Transverse colon (tissue), 4 donors: ENCODE measurements at regions not wholly inside any gene's neighbourhood (a gene's known extent, or its start where the extent isn't known, plus 50 kb on each side); places are given as distances from the start of the nearest gene placed in this dataset.

Experiments used
- DNase-seq: peaks from one replicate; pipeline ENCODE4 v3.0.0-alpha.2; 2019
- H3K27ac ChIP-seq, 4 donors: fragments of 200-600 bp; sonication (generic); 2 replicates each; pipeline ENCODE4 v1.5.1; 2016 to 2018; ENCODE audit warnings: inconsistent platforms in 4 of 4
- H3K27me3 ChIP-seq: fragments of 200-600 bp; sonication (generic); 2 replicates; pipeline ENCODE4 v1.5.1; 2017; ENCODE audit warnings: inconsistent platforms
- H3K36me3 ChIP-seq, 4 donors: fragments of 200-600 bp; sonication (generic); 2 replicates each; pipeline ENCODE4 v1.5.1; 2017 to 2019; ENCODE audit warnings: inconsistent platforms in 4 of 4
- H3K4me1 ChIP-seq, 4 donors: fragments of 200-600 bp; sonication (generic); 2 replicates each; pipeline ENCODE4 v1.5.1; 2017 to 2020; ENCODE audit warnings: inconsistent platforms in 4 of 4
- H3K4me3 ChIP-seq, 4 donors: fragments of 200-600 bp; sonication (generic); 1 replicate in 1 of 4; 2 replicates in 3 of 4; pipeline versions ENCODE4 v1.5.1 to v1.6.1; 2017 to 2019; ENCODE audit warnings: inconsistent platforms in 4 of 4
- H3K9me3 ChIP-seq, 2 donors: fragments of 200-600 bp; sonication (generic); 2 replicates each; pipeline ENCODE4 v1.5.1; 2017 to 2019; ENCODE audit warnings: inconsistent platforms in 2 of 2
- EP300 ChIP-seq: sonication (generic); formaldehyde crosslinking; IDR thresholded peaks from one replicate; pipeline ENCODE4 v1.6.1; 2017; ENCODE audit warnings: antibody characterized with exemption, low read depth
- POLR2A ChIP-seq: fragments of 450-650 bp; IDR thresholded peaks from one replicate; pipeline ENCODE4 v1.6.1; 2016; ENCODE audit warnings: antibody characterized with exemption, mild to moderate bottlenecking, moderate library complexity
- POLR2AphosphoS5 ChIP-seq, 3 donors: sonication (generic); formaldehyde crosslinking; IDR thresholded peaks; one replicate each; pipeline ENCODE4 v1.6.1; 2016; ENCODE audit warnings: antibody characterized with exemption in 3 of 3
- WGBS, 2 donors: methylation state at CpG; one replicate each; pipeline ENCODE4 v1.1.5; 2018; ENCODE audit warnings: low coverage in 1 of 2; 5-methylcytosine and 5-hydroxymethylcytosine counted together
- in situ Hi-C, 4 donors: fragments of 200-750 bp; cut with MboI; loops; one replicate each; pipeline versions ENCODE4 v1.15.0 to v1.15.1; 2017; ENCODE audit warnings: low sequenced_read_pairs in 3 of 4, low pct_ligation_motif_present in 1 of 4, low pct_unique_long_range_greater_than_20kb in 1 of 4
- intact Hi-C: fragments of 100-400 bp; cut with DNase I; formaldehyde crosslinking; loops from one replicate; pipeline ENCODE4 v1.15.1; 2023; ENCODE audit warnings: low total_unique reads
- TF ChIP-seq, protein P1 (sequence below), 5 experiments: fragments of 200-600 bp in 3 of 5; fragments of 450-650 bp in 2 of 5; sonication (generic) in 3 of 5; IDR thresholded peaks; 1 replicate in 2 of 5; 2 replicates in 3 of 5; pipeline ENCODE4 v1.5.1; 2016 to 2017; ENCODE audit warnings: antibody characterized with exemption in 5 of 5, inconsistent platforms in 3 of 5, mild to moderate bottlenecking in 2 of 5, moderate library complexity in 1 of 5

DNA sequence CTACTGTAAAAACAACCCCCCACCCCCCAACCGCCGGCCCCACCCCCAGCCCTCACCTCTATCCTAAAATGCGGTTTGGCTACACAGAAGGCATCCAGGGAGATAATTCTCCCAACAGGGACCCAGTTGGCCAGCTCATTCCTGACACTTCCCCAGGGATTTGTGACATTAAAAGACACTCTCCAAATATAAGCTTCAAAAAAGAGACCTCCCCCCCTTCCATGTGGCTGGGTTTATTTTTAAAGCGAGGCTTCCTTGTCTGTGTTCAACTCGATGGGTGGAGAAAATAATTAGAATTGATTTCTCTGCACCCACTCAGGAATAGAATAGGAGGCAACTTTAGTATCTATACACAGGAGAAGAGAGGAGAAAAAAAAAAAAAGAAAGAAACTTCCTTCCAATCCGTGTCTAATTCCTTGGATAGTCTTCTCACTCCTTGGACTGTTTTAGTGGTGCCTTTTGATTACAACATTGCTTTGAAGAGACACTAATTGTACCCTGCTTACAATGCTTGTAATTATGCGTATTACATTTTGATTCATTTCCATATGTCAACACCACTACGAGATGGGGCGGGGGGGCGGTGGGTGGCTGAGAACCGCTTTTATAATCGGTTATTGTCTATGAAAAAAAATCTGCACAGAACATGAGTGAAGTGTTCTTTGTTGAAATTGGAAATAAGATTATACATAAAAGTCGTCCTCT, 500.4 kb downstream of the MIAT start:
- Histone ChIP-seq H3K27me3 (peaks cover 12% of the 10 kb centered on the region), H3K4me1 (no peaks in the 10 kb centered on the region), H3K4me3 (no peak overlapping the region), H3K36me3 (no peaks in the 10 kb centered on the region), H3K27ac (no peak overlapping the region), H3K9me3 (no peaks in the 10 kb centered on the region)
- DNase-seq: no peak
- in situ Hi-C loops (no loop called here), intact Hi-C loops (no loop called here)
- TF ChIP-seq EP300: no peak
- no peak for TF ChIP-seq POLR2A
- TF ChIP-seq POLR2AphosphoS5 (IDR thresholded peaks at IDR 0.05): no peak
- TF ChIP-seq, protein P1, sequence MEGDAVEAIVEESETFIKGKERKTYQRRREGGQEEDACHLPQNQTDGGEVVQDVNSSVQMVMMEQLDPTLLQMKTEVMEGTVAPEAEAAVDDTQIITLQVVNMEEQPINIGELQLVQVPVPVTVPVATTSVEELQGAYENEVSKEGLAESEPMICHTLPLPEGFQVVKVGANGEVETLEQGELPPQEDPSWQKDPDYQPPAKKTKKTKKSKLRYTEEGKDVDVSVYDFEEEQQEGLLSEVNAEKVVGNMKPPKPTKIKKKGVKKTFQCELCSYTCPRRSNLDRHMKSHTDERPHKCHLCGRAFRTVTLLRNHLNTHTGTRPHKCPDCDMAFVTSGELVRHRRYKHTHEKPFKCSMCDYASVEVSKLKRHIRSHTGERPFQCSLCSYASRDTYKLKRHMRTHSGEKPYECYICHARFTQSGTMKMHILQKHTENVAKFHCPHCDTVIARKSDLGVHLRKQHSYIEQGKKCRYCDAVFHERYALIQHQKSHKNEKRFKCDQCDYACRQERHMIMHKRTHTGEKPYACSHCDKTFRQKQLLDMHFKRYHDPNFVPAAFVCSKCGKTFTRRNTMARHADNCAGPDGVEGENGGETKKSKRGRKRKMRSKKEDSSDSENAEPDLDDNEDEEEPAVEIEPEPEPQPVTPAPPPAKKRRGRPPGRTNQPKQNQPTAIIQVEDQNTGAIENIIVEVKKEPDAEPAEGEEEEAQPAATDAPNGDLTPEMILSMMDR (IDR thresholded peaks at IDR 0.05): no peak
- WGBS, 2 donors: 47 to 59% methylated on average over 9 to 13 of the region's 13 CpGs

DNA sequence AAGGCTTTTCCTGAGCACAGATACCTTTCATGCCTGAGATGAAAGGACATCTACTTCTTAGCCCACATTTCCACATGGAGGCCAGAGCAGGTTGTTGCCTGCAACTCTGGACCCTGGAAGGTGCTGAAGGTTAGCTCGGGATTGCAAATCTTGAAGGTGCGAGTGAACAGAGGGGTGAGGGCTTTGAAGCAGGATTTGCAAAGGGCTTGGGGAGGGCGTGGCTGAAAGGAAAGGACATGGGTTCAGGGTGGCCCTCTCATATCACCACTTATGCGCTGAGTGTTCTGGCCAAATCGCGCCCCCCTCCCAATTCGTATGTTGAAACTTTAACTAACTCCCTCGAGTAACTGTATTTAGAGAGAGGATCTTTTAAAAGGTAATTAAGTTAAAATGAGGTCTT, 501.6 kb downstream of the MIAT start:
- Histone ChIP-seq H3K9me3 (no peaks in the 10 kb centered on the region), H3K27me3 (peaks cover 11% of the 10 kb centered on the region), H3K4me3 (no peak overlapping the region), H3K27ac (no peak overlapping the region), H3K36me3 (no peaks in the 10 kb centered on the region), H3K4me1 (no peaks in the 10 kb centered on the region)
- TF ChIP-seq EP300: no peak
- TF ChIP-seq, protein P1 (IDR thresholded peaks at IDR 0.05): no peak
- TF ChIP-seq POLR2A: no peak
- TF ChIP-seq POLR2AphosphoS5 (IDR thresholded peaks at IDR 0.05): no peak
- intact Hi-C loops (no loop called here), in situ Hi-C loops (no loop called here)
- no peak for DNase-seq
- 82 to 96% methylated on average over 5 to 8 of the region's 8 CpGs for WGBS, 2 donors

DNA sequence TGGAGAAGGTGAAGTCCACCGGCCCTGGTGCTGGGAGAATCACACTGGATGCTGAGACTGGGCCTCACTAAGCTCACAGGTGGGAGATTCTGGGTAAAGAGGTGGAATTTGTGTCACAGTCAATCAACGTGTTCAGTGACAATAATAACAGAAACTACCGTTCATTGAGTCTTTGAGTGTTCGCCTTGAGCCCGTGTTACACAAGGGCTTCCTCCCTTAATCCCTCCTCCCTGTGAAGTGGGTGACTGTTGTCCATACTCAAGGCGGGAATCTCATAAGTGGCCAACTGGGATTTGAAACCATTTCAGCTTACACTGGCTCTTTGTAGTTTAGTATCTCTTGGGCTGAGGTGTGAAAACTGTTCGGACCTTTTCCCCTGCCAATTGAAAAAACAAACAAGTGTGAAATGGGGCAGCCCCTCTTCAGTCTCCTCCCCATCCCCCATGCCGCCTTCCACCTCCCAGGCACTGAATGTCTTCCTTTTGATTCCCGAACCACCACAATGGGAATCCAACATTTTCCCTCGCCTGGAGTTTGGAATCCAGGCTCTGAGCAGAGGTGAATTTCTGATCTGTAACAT, 502.4 kb downstream of the MIAT start:
- WGBS, 2 donors: 81 to 87% methylated on average over 7 to 10 of the region's 10 CpGs
- no peak for DNase-seq
- Histone ChIP-seq H3K4me1 (no peaks in the 10 kb centered on the region), H3K27ac (no peak overlapping the region), H3K4me3 (no peak overlapping the region), H3K9me3 (no peaks in the 10 kb centered on the region), H3K36me3 (no peaks in the 10 kb centered on the region), H3K27me3 (peaks cover 3% of the 10 kb centered on the region)
- TF ChIP-seq POLR2AphosphoS5 (IDR thresholded peaks at IDR 0.05): no peak
- TF ChIP-seq EP300: no peak
- no peak for TF ChIP-seq POLR2A
- TF ChIP-seq, protein P1 (IDR thresholded peaks at IDR 0.05): no peak
- intact Hi-C loops (no loop called here), in situ Hi-C loops (no loop called here)

DNA sequence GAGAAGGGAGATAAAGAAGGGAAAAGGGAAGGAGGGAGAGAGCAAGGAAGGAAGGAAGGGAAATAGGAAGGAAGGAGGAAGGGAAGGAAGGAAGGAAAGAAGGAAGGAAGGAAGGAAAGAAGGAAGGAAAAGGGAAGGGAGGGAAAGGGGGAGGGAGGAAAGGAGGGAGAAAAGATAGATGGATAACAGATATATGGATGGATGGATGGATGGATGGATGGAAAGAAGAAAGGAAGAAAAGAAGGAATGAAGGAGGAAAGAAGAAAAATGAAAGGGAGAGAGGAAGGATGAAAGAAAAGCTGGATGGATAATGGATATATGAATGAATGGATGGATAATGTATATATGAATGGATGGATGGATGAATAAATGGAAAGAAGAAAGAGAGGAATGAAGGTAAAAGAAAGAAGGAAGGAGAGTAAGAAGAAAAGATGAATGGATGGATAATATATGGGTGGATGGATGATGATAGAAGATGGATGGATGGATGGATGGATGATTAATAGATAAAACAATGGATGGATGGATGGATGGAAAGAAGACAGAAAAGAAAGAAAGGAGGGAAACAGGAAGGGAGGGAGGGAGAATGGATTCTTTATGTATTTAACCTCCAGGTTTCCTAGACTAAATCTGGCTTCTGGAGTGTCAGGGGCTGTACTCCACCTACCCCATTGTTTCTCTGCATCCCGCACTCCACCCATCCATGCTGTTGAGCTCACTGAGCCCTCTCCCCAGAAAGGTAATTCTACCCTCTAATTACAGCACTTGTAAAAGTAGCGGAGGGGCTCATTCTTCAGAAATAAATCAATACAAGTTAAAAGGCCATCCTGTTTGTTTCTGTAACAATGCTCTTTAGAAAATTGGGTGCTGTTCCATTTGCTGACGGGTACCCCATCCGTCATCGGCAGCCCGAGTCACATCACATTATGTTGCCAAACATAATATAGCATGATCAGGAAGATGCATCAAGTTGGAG, 506.1 kb downstream of the MIAT start:
- WGBS, 2 donors: 65 to 77% methylated on average over 5 to 6 of the region's 6 CpGs
- no peak overlapping the region for H3K27ac ChIP-seq
- H3K4me1 ChIP-seq: no peaks in the 10 kb centered on the region
- H3K27me3 ChIP-seq: no peaks in the 10 kb centered on the region
- H3K9me3 ChIP-seq: no peaks in the 10 kb centered on the region
- H3K36me3 ChIP-seq: no peaks in the 10 kb centered on the region
- H3K4me3 ChIP-seq: no peak overlapping the region
- no peak for DNase-seq
- intact Hi-C loops (no loop called here), in situ Hi-C loops (no loop called here)
- TF ChIP-seq POLR2A (no peak), EP300 (no peak)
- TF ChIP-seq, protein P1 (IDR thresholded peaks at IDR 0.05): no peak
